DND-41 (cell line): ENCODE measurements at regions not wholly inside any gene's neighbourhood (a gene's known extent, or its start where the extent isn't known, plus 50 kb on each side); places are given as distances from the start of the nearest gene placed in this dataset.

Experiments used
- ATAC-seq: fragments of 200-7000 bp; cut with Tn5 transposase; 3 replicates; pipeline ENCODE4 v1.9.1; 2021; ENCODE audit warnings: low read depth; ENCODE audit not compliant: insufficient read depth
- DNase-seq: peaks from one replicate; pipeline ENCODE4 v3.0.0-alpha.2; 2020
- H2AFZ ChIP-seq: 2 replicates; pipeline ENCODE4 v1.6.0; 2012; ENCODE audit warnings: low read depth, low read length
- H3K27ac ChIP-seq: 2 replicates; pipeline ENCODE4 v1.5.1; 2012; ENCODE audit warnings: low read length, inconsistent platforms
- H3K27me3 ChIP-seq: fragments of 200-600 bp; sonication (generic); 2 replicates; pipeline ENCODE4 v1.6.0; 2012; ENCODE audit warnings: low read length, mild to moderate bottlenecking, inconsistent platforms; ENCODE audit not compliant: insufficient read depth, poor library complexity
- H3K36me3 ChIP-seq: 2 replicates; pipeline ENCODE4 v1.5.1; 2012; ENCODE audit warnings: low read length, inconsistent platforms; ENCODE audit not compliant: insufficient read depth
- H3K4me1 ChIP-seq: 2 replicates; pipeline ENCODE4 v1.5.1; 2012; ENCODE audit warnings: mild to moderate bottlenecking, low read length; ENCODE audit not compliant: insufficient read depth
- H3K4me2 ChIP-seq: 2 replicates; pipeline ENCODE4 v1.6.0; 2012; ENCODE audit warnings: mild to moderate bottlenecking, moderate library complexity, low read length, inconsistent platforms; ENCODE audit not compliant: insufficient read depth
- H3K4me3 ChIP-seq, 2 experiments: fragments of 200-600 bp in 1 of 2; shearing (Covaris generic) in 1 of 2; 2 replicates each; pipeline ENCODE4 v1.5.1; 2012 to 2016; ENCODE audit warnings: inconsistent platforms in 2 of 2, low read length in 2 of 2, mild to moderate bottlenecking in 2 of 2, low read depth in 1 of 2, moderate library complexity in 1 of 2
- H3K79me2 ChIP-seq: 2 replicates; pipeline ENCODE4 v1.6.0; 2012; ENCODE audit warnings: low read length, inconsistent platforms; ENCODE audit not compliant: insufficient read depth
- H3K9ac ChIP-seq: 2 replicates; pipeline ENCODE4 v1.6.0; 2012; ENCODE audit warnings: low read depth, mild to moderate bottlenecking, inconsistent platforms, low read length, moderate library complexity
- H3K9me3 ChIP-seq: 2 replicates; pipeline ENCODE4 v1.5.1; 2012; ENCODE audit warnings: low read length, moderate library complexity, mild to moderate bottlenecking, inconsistent platforms; ENCODE audit not compliant: insufficient read depth, severe bottlenecking
- H4K20me1 ChIP-seq: 2 replicates; pipeline ENCODE4 v1.6.0; 2012; ENCODE audit warnings: low read length; ENCODE audit not compliant: insufficient read depth
- CTCF ChIP-seq: IDR thresholded peaks from 2 replicates; pipeline ENCODE4 v1.5.1; 2012; ENCODE audit warnings: borderline replicate concordance, low read length, moderate library complexity, mild to moderate bottlenecking; ENCODE audit not compliant: poor library complexity, severe bottlenecking; ENCODE audit errors: extremely low read depth
- EZH2 ChIP-seq: IDR thresholded peaks from 3 replicates; pipeline ENCODE4 v1.6.1; 2012; ENCODE audit warnings: borderline replicate concordance, low read depth, mild to moderate bottlenecking, moderate library complexity, low read length, inconsistent platforms; ENCODE audit not compliant: severe bottlenecking

GRCh38 chr20:54860716-54861115 is 385.3 kb downstream of the DOK5 start:
- H4K20me1 ChIP-seq, result no peaks in the 10 kb centered on the region
- no peaks in the 10 kb centered on the region for H3K79me2 ChIP-seq
- no peaks in the 10 kb centered on the region for H3K4me1 ChIP-seq
- H3K4me2 ChIP-seq, result no peak overlapping the region
- no peak overlapping the region for H3K27ac ChIP-seq
- DNase-seq (no peak), ATAC-seq (no peak)
- H3K27me3 ChIP-seq, result peaks cover 12% of the 10 kb centered on the region
- no peak for TF ChIP-seq CTCF
- no peak for TF ChIP-seq EZH2
- no peaks in the 10 kb centered on the region for H3K36me3 ChIP-seq
- H3K4me3 ChIP-seq, result no peak overlapping the region
- no peaks in the 10 kb centered on the region for H3K9me3 ChIP-seq
- H2AFZ ChIP-seq, result no peak overlapping the region
- H3K9ac ChIP-seq, result no peak overlapping the region

GRCh38 chr20:54856202-54856601 is 380.8 kb downstream of the DOK5 start:
- no peaks in the 10 kb centered on the region for H3K4me1 ChIP-seq
- H3K9ac ChIP-seq, result no peak overlapping the region
- no peak for ATAC-seq
- no peak overlapping the region for H2AFZ ChIP-seq
- no peaks in the 10 kb centered on the region for H4K20me1 ChIP-seq
- H3K27me3 ChIP-seq, result peaks cover 5% of the 10 kb centered on the region
- no peak overlapping the region for H3K4me2 ChIP-seq
- TF ChIP-seq EZH2 (no peak), CTCF (no peak)
- H3K9me3 ChIP-seq, result no peaks in the 10 kb centered on the region
- H3K4me3 ChIP-seq, result no peak overlapping the region
- DNase-seq, result no peak
- no peak overlapping the region for H3K27ac ChIP-seq
- H3K79me2 ChIP-seq, result no peaks in the 10 kb centered on the region
- no peaks in the 10 kb centered on the region for H3K36me3 ChIP-seq

GRCh38 chr20:54849741-54850140 is 374.3 kb downstream of the DOK5 start:
- Histone ChIP-seq H4K20me1 (no peaks in the 10 kb centered on the region), H3K4me2 (no peak overlapping the region), H3K4me3 (no peak overlapping the region), H3K9ac (no peak overlapping the region), H2AFZ (no peak overlapping the region), H3K9me3 (no peaks in the 10 kb centered on the region), H3K79me2 (no peaks in the 10 kb centered on the region), H3K27ac (no peak overlapping the region), H3K36me3 (no peaks in the 10 kb centered on the region), H3K27me3 (no peaks in the 10 kb centered on the region), H3K4me1 (no peaks in the 10 kb centered on the region)
- ATAC-seq, result no peak
- TF ChIP-seq CTCF, result no peak
- TF ChIP-seq EZH2, result no peak
- no peak for DNase-seq

- no peak overlapping the region for H3K4me2 ChIP-seq
- ATAC-seq (no peak), DNase-seq (no peak)
- no peak overlapping the region for H2AFZ ChIP-seq
- H4K20me1 ChIP-seq, result no peaks in the 10 kb centered on the region
- H3K36me3 ChIP-seq, result no peaks in the 10 kb centered on the region
- no peaks in the 10 kb centered on the region for H3K9me3 ChIP-seq
- H3K4me3 ChIP-seq, result no peak overlapping the region
- no peaks in the 10 kb centered on the region for H3K79me2 ChIP-seq
- no peak overlapping the region for H3K9ac ChIP-seq
- no peak for TF ChIP-seq EZH2
- TF ChIP-seq CTCF, result no peak
- no peak overlapping the region for H3K27ac ChIP-seq
- H3K27me3 ChIP-seq, result no peaks in the 10 kb centered on the region
- H3K4me1 ChIP-seq, result no peaks in the 10 kb centered on the region
These were observed 373.7 kb downstream of the DOK5 start for GRCh38 chr20:54848984-54849538.
